ENCODE measurements at regions not wholly inside any gene's neighbourhood (a gene's known extent, or its start where the extent isn't known, plus 50 kb on each side); places are given as distances from the start of the nearest gene placed in this dataset.

- no peak for TF ChIP-seq CTCF (conservative IDR thresholded peaks at IDR 0.05; ENCODE audit: low read length)
- TF ChIP-seq EZH2phosphoT487 (IDR thresholded peaks at IDR 0.05; ENCODE audit: borderline replicate concordance, low read depth, low read length): no peak
Measured at GRCh38 chr2:42877936-42878335, 85.6 kb upstream of the HAAO start.

Measured in OCI-LY7 (cell line).